GM12878 (cell line): ENCODE measurements at regions not wholly inside any gene's neighbourhood (a gene's known extent, or its start where the extent isn't known, plus 50 kb on each side); places are given as distances from the start of the nearest gene placed in this dataset.

ENCODE experiments used
- ATAC-seq: fragments of 200-7000 bp; cut with Tn5 transposase; 3 replicates; pipeline ENCODE4 v1.9.1; 2020; ENCODE audit warnings: mild to moderate bottlenecking, moderate library complexity
- BruUV-seq: library from RNA; stranded (reverse); fragments of 400-500 nt; replicated peaks from 2 replicates; lab custom pipeline; 2021; lab: Mats Ljungman, UMichigan
- CTCF ChIA-PET: fragments of 300-600 bp; sonication (Branson Sonifier 250); formaldehyde crosslinking; extraction: SDS; loops from one replicate; lab custom pipeline; 2021; ENCODE audit warnings: inconsistent platforms; lab: Yijun Ruan, JAX
- POLR2A ChIA-PET: fragments of 350-600 bp; formaldehyde crosslinking; extraction: SDS; loops from one replicate; lab custom pipeline; 2021; ENCODE audit warnings: inconsistent platforms; lab: Charles Lee
- RAD21 ChIA-PET: fragments of 300-600 bp; sonication (Branson Sonifier 250); formaldehyde crosslinking; loops from one replicate; lab custom pipeline; 2023; ENCODE audit warnings: antibody characterized with exemption; ENCODE audit not compliant: unreplicated experiment; lab: Charles Lee
- SMC1A ChIA-PET: fragments of 300-600 bp; sonication (Branson Sonifier 250); formaldehyde crosslinking; loops from one replicate; lab custom pipeline; 2023; ENCODE audit not compliant: unreplicated experiment, uncharacterized antibody; lab: Charles Lee
- DNase-seq: peaks from one replicate; pipeline ENCODE4 v3.0.0-alpha.2; 2011; ENCODE audit warnings: low read depth, low spot score
- FAIRE-seq: peaks from 3 replicates; lab custom pipeline; 2011; peaks lifted over from hg19 to GRCh38; lab: Jason Lieb, UNC
- H2AFZ ChIP-seq: 2 replicates; pipeline ENCODE4 v1.6.0; 2011; ENCODE audit warnings: low read depth, low read length, control low read depth; ENCODE audit not compliant: control insufficient read depth
- H3K27ac ChIP-seq: 2 replicates; pipeline ENCODE4 v1.5.1; 2011; ENCODE audit warnings: control low read depth; ENCODE audit not compliant: control insufficient read depth, insufficient read depth
- H3K27me3 ChIP-seq, 2 experiments: replicated peaks in 1 of 2; 2 replicates each; pipeline versions ENCODE4 v1.6.0 to v1.6.1; 2011; ENCODE audit warnings: low read length in 1 of 2; ENCODE audit not compliant: control insufficient read depth in 2 of 2, insufficient read depth in 2 of 2
- H3K36me3 ChIP-seq, 2 experiments: 2 replicates each; pipeline ENCODE4 v1.5.1; 2011; ENCODE audit warnings: low read length in 1 of 2; ENCODE audit not compliant: control insufficient read depth in 2 of 2, insufficient read depth in 2 of 2
- H3K4me1 ChIP-seq: 2 replicates; pipeline ENCODE4 v1.6.1; 2011; ENCODE audit warnings: mild to moderate bottlenecking, low read length, moderate library complexity, mixed read lengths; ENCODE audit not compliant: control insufficient read depth, insufficient read depth
- H3K4me2 ChIP-seq: 2 replicates; pipeline ENCODE4 v1.6.0; 2011; ENCODE audit warnings: control low read depth; ENCODE audit not compliant: control insufficient read depth, insufficient read depth
- H3K4me3 ChIP-seq: fragments of 200-600 bp; sonication (generic); 2 replicates; pipeline ENCODE4 v1.5.1; 2016
- H3K79me2 ChIP-seq: 2 replicates; pipeline ENCODE4 v1.6.0; 2011; ENCODE audit warnings: low read length; ENCODE audit not compliant: control insufficient read depth, insufficient read depth
- H3K9ac ChIP-seq: 2 replicates; pipeline ENCODE4 v1.8.0; 2011; ENCODE audit warnings: low read length, control low read depth, mixed read lengths; ENCODE audit not compliant: control insufficient read depth, insufficient read depth
- H3K9me3 ChIP-seq: replicated peaks from 3 replicates; pipeline ENCODE4 v1.5.1; 2011; ENCODE audit warnings: mild to moderate bottlenecking, low read length; ENCODE audit not compliant: control insufficient read depth, insufficient read depth
- H4K20me1 ChIP-seq: 2 replicates; pipeline ENCODE4 v1.6.0; 2011; ENCODE audit not compliant: control insufficient read depth, insufficient read depth
- ATF2 ChIP-seq: IDR thresholded peaks from 2 replicates; pipeline ENCODE4 v1.6.1; 2012; ENCODE audit warnings: low read length, inconsistent platforms
- ATF7 ChIP-seq: fragments of 450-650 bp; IDR thresholded peaks from 2 replicates; pipeline ENCODE4 v1.6.1; 2016; ENCODE audit warnings: low read depth, mild to moderate bottlenecking
- BHLHE40 ChIP-seq, 2 experiments: fragments of 450-650 bp in 1 of 2; IDR thresholded peaks; 2 replicates each; pipeline ENCODE4 v1.6.1; 2011 to 2017; ENCODE audit warnings: low read depth in 2 of 2, borderline replicate concordance in 1 of 2, improper control_type of control experiment in 1 of 2, low read length in 1 of 2, mild to moderate bottlenecking in 1 of 2
- CHD1 ChIP-seq: IDR thresholded peaks from 2 replicates; pipeline ENCODE4 v1.6.1; 2012; ENCODE audit warnings: low read depth, low read length, improper control_type of control experiment
- CREB1 ChIP-seq: IDR thresholded peaks from 2 replicates; pipeline ENCODE4 v1.6.1; 2012; ENCODE audit warnings: low read depth, mild to moderate bottlenecking, inconsistent platforms
- POLR2AphosphoS5 ChIP-seq: IDR thresholded peaks from 2 replicates; pipeline ENCODE4 v1.6.1; 2011; ENCODE audit warnings: mild to moderate bottlenecking, low read length, inconsistent platforms
- SMARCA5 ChIP-seq: fragments of 450-650 bp; IDR thresholded peaks from 2 replicates; pipeline ENCODE4 v1.6.1; 2017; ENCODE audit warnings: mild to moderate bottlenecking
- SUPT20H ChIP-seq: IDR thresholded peaks from 2 replicates; pipeline ENCODE4 v1.6.1; 2011; ENCODE audit warnings: low read depth, mild to moderate bottlenecking, low read length, moderate library complexity, borderline replicate concordance; ENCODE audit not compliant: control insufficient read depth
- TARDBP ChIP-seq: IDR thresholded peaks from 2 replicates; pipeline ENCODE4 v1.6.1; 2016; ENCODE audit warnings: borderline replicate concordance
- USF1 ChIP-seq: IDR thresholded peaks from 2 replicates; pipeline ENCODE4 v1.6.1; 2011; ENCODE audit warnings: borderline replicate concordance, low read depth, mild to moderate bottlenecking, moderate library complexity, mixed read lengths, low read length; ENCODE audit not compliant: insufficient read depth; ENCODE audit errors: extremely low read length
- WGBS: methylation state at CpG from one replicate; pipeline ENCODE4 v1.1.6; 2016; ENCODE audit warnings: low lambda C conversion rate; ENCODE audit not compliant: insufficient replicate concordance, insufficient coverage; ENCODE audit errors: missing lambda C conversion rate; 5-methylcytosine and 5-hydroxymethylcytosine counted together
- in situ Hi-C: fragments of 300-500 bp; cut with MboI; formaldehyde crosslinking; loops from 9 replicates; pipeline ENCODE4 v1.14.3; 2018; ENCODE audit warnings: mixed read lengths
- intact Hi-C: fragments of 100-400 bp; cut with micrococcal nuclease; formaldehyde crosslinking; loops from one replicate; pipeline ENCODE4 v1.14.2; 2022; ENCODE audit not compliant: unreplicated experiment

GRCh38 chr2:221258464-221258863 is 313.6 kb downstream of the EPHA4 start:
- SMC1A ChIA-PET, result interaction anchor here (1.9 kb wide), 1 partner anchor 17 kb away, joined by 5 read pairs; no protein-coding TSS in a partner anchor
- no peaks in the 10 kb centered on the region for H3K27me3 ChIP-seq
- in situ Hi-C loops, result no loop called here
- RAD21 ChIA-PET, result no interaction called here
- H3K9ac ChIP-seq, result no peak overlapping the region
- POLR2A ChIA-PET, result no interaction called here
- no peaks in the 10 kb centered on the region for H4K20me1 ChIP-seq
- TF ChIP-seq SUPT20H, result no peak
- TF ChIP-seq SMARCA5, result no peak
- CTCF ChIA-PET, result no interaction called here
- H2AFZ ChIP-seq, result no peak overlapping the region
- ATAC-seq (no peak), DNase-seq (no peak), FAIRE-seq (no peak)
- H3K27ac ChIP-seq, result no peak overlapping the region
- 46% methylated on average over 3 of the region's 3 CpGs for WGBS
- no peaks in the 10 kb centered on the region for H3K79me2 ChIP-seq
- H3K36me3 ChIP-seq, result no peaks in the 10 kb centered on the region
- no peak overlapping the region for H3K4me2 ChIP-seq
- no peaks in the 10 kb centered on the region for H3K4me1 ChIP-seq
- BruUV-seq, result no TSS peak
- H3K4me3 ChIP-seq, result no peak overlapping the region
- H3K9me3 ChIP-seq, result no peaks in the 10 kb centered on the region
- intact Hi-C loops, result no loop called here

GRCh38 chr2:221262651-221263050 is 309.5 kb downstream of the EPHA4 start:
- no peak overlapping the region for H3K4me3 ChIP-seq
- DNase-seq, result no peak
- H2AFZ ChIP-seq, result no peak overlapping the region
- no peak for FAIRE-seq
- ChIA-PET SMC1A (interaction anchor here (0.7 kb wide), 1 partner anchor 181 kb away, joined by 3 read pairs; no protein-coding TSS in a partner anchor), RAD21 (no interaction called here), POLR2A (no interaction called here), CTCF (no interaction called here)
- no peak overlapping the region for H3K4me2 ChIP-seq
- WGBS, result 41% methylated on average over 3 of the region's 3 CpGs
- in situ Hi-C loops, result no loop called here
- ATAC-seq, result no peak
- TF ChIP-seq BHLHE40 (IDR thresholded peaks at IDR 0.05; ENCODE audit: borderline replicate concordance in 1 of 2, low read depth in 2 of 2, low read length in 1 of 2) (no peak), CHD1 (no peak), ATF2 (no peak), POLR2AphosphoS5 (no peak), ATF7 (no peak), USF1 (no peak), TARDBP (no peak), CREB1 (no peak)
- no peaks in the 10 kb centered on the region for H3K27me3 ChIP-seq
- no TSS peak for BruUV-seq
- no peaks in the 10 kb centered on the region for H3K79me2 ChIP-seq
- H4K20me1 ChIP-seq, result no peaks in the 10 kb centered on the region
- no peak overlapping the region for H3K27ac ChIP-seq
- no peaks in the 10 kb centered on the region for H3K9me3 ChIP-seq
- no peak overlapping the region for H3K9ac ChIP-seq
- intact Hi-C loops, result no loop called here
- H3K4me1 ChIP-seq, result no peaks in the 10 kb centered on the region
- no peaks in the 10 kb centered on the region for H3K36me3 ChIP-seq
